HG03378 (cell line): ENCODE measurements at regions not wholly inside any gene's neighbourhood (a gene's known extent, or its start where the extent isn't known, plus 50 kb on each side); places are given as distances from the start of the nearest gene placed in this dataset.
"Not testable (repeated sequence)": the region's sequence is repeated elsewhere in the genome, so short reads cannot be mapped to it uniquely, and the experiment has no call there.

Experiments
- ATAC-seq: cut with Tn5 transposase; IDR thresholded peaks from one replicate; pipeline ENCODE4 v1.9.1; 2021; ENCODE audit warnings: mild to moderate bottlenecking, moderate library complexity; ENCODE audit not compliant: unreplicated experiment

- no peak for ATAC-seq
These were observed 399.5 kb upstream of the TNRC6C start for GRCh38 chr17:77558846-77559626.

GRCh38 chr17:77560381-77560780, 398.1 kb upstream of the TNRC6C start:
- ATAC-seq = no peak

- ATAC-seq = no peak
These were observed 397.7 kb upstream of the TNRC6C start for GRCh38 chr17:77560841-77561240.

GRCh38 chr17:77562361-77562760, 396.1 kb upstream of the TNRC6C start:
- not testable (repeated sequence) for ATAC-seq

GRCh38 chr17:77563439-77564102, 394.9 kb upstream of the TNRC6C start:
- ATAC-seq = no peak

GRCh38 chr17:77564278-77564920, 394.1 kb upstream of the TNRC6C start:
- no peak for ATAC-seq

GRCh38 chr17:77565166-77565565, 393.3 kb upstream of the TNRC6C start:
- ATAC-seq = no peak

GRCh38 chr17:77566151-77566550, 392.4 kb upstream of the TNRC6C start:
- ATAC-seq = no peak

GRCh38 chr17:77566566-77567138, 391.9 kb upstream of the TNRC6C start:
- ATAC-seq = no peak

GRCh38 chr17:77568540-77568939, 390.0 kb upstream of the TNRC6C start:
- ATAC-seq = no peak

GRCh38 chr17:77569846-77570564, 388.5 kb upstream of the TNRC6C start:
- ATAC-seq = no peak

GRCh38 chr17:77570565-77570898, 388.0 kb upstream of the TNRC6C start:
- no peak for ATAC-seq

GRCh38 chr17:77571155-77571981, 387.1 kb upstream of the TNRC6C start:
- no peak for ATAC-seq

GRCh38 chr17:77572065-77572601, 386.4 kb upstream of the TNRC6C start:
- ATAC-seq = no peak

GRCh38 chr17:77572851-77573250, 385.7 kb upstream of the TNRC6C start:
- no peak for ATAC-seq

- ATAC-seq = no peak
These were observed 381.0 kb upstream of the TNRC6C start for GRCh38 chr17:77577491-77577890.

- ATAC-seq = no peak
These were observed 379.4 kb upstream of the TNRC6C start for GRCh38 chr17:77579131-77579530.

GRCh38 chr17:77579682-77580081, 378.8 kb upstream of the TNRC6C start:
- ATAC-seq = no peak

GRCh38 chr17:77580531-77581270, 377.8 kb upstream of the TNRC6C start:
- ATAC-seq = no peak
